ENCODE measurements at regions not wholly inside any gene's neighbourhood (a gene's known extent, or its start where the extent isn't known, plus 50 kb on each side); places are given as distances from the start of the nearest gene placed in this dataset.

- DNase-seq, result no peak
These were observed 357.3 kb downstream of the FOXA2 start for GRCh38 chr20:22226849-22227700.

GRCh38 chr20:22223236-22223635 lies 361.1 kb downstream of the FOXA2 start:
- no peak for DNase-seq

- no peak for DNase-seq
These were observed 366.5 kb downstream of the FOXA2 start for GRCh38 chr20:22217712-22218352.

- no peak for DNase-seq
These were observed 367.4 kb downstream of the FOXA2 start for GRCh38 chr20:22216984-22217383.

GRCh38 chr20:22214296-22214695 lies 370.1 kb downstream of the FOXA2 start:
- DNase-seq, result no peak

GRCh38 chr20:22213271-22213670 lies 371.1 kb downstream of the FOXA2 start:
- no peak for DNase-seq

GRCh38 chr20:22207280-22207679 lies 377.1 kb downstream of the FOXA2 start:
- no peak for DNase-seq

GRCh38 chr20:22204801-22205200 lies 379.6 kb downstream of the FOXA2 start:
- DNase-seq, result no peak

GRCh38 chr20:22182148-22182547 lies 402.2 kb downstream of the FOXA2 start:
- DNase-seq, result no peak

GRCh38 chr20:22180244-22180643 lies 404.1 kb downstream of the FOXA2 start:
- DNase-seq, result no peak

GRCh38 chr20:22160101-22160652 lies 424.2 kb downstream of the FOXA2 start:
- peak; percentile 11 to 15 for DNase-seq

- DNase-seq, result no peak
These were observed 425.1 kb downstream of the FOXA2 start for GRCh38 chr20:22159276-22159675.

- no peak for DNase-seq
These were observed 422.1 kb downstream of the PAX1 start for GRCh38 chr20:22127587-22127986.

GRCh38 chr20:22106308-22106938 lies 401.0 kb downstream of the PAX1 start:
- peak; percentile 0 to 16 for DNase-seq

GRCh38 chr20:22101606-22102005 lies 396.1 kb downstream of the PAX1 start:
- DNase-seq, result no peak

- no peak for DNase-seq
These were observed 395.2 kb downstream of the PAX1 start for GRCh38 chr20:22100686-22101085.

GRCh38 chr20:22099348-22099747 lies 393.9 kb downstream of the PAX1 start:
- DNase-seq, result no peak

- DNase-seq, result no peak
These were observed 393.0 kb downstream of the PAX1 start for GRCh38 chr20:22098511-22098910.

GRCh38 chr20:22093122-22093521 lies 387.7 kb downstream of the PAX1 start:
- DNase-seq, result no peak

GRCh38 chr20:22088882-22089281 lies 383.4 kb downstream of the PAX1 start:
- no peak for DNase-seq

- DNase-seq, result no peak
These were observed 375.5 kb downstream of the PAX1 start for GRCh38 chr20:22080985-22081384.

- no peak for DNase-seq
These were observed 369.2 kb downstream of the PAX1 start for GRCh38 chr20:22074635-22075034.

GRCh38 chr20:22071841-22072240 lies 366.4 kb downstream of the PAX1 start:
- no peak for DNase-seq
